Femur (tissue), 1 donor: ENCODE measurements at regions not wholly inside any gene's neighbourhood (a gene's known extent, or its start where the extent isn't known, plus 50 kb on each side); places are given as distances from the start of the nearest gene placed in this dataset.
"Not testable (repeated sequence)": the region's sequence is repeated elsewhere in the genome, so short reads cannot be mapped to it uniquely, and the experiment has no call there.

Source experiments
- DNase-seq: peaks from one replicate; pipeline ENCODE4 v3.0.0-alpha.2; 2017

GRCh38 chr10:114708084-114708483, 50.0 kb upstream of the ABLIM1 start:
- DNase-seq, result no peak

- no peak for DNase-seq
Measured at GRCh38 chr10:114708717-114709335, 50.8 kb upstream of the ABLIM1 start.

- no peak for DNase-seq
Measured at GRCh38 chr10:114709984-114710383, 51.9 kb upstream of the ABLIM1 start.

- DNase-seq, result no peak
Measured at GRCh38 chr10:114711176-114711868, 53.2 kb upstream of the ABLIM1 start.

- DNase-seq, result no peak
Measured at GRCh38 chr10:114711869-114712250, 53.8 kb upstream of the ABLIM1 start.

- no peak for DNase-seq
Measured at GRCh38 chr10:114713525-114714090, 55.5 kb upstream of the ABLIM1 start.

- peak; percentile 69 for DNase-seq
Measured at GRCh38 chr10:114714281-114714741, 56.2 kb upstream of the ABLIM1 start.

- DNase-seq, result no peak
Measured at GRCh38 chr10:114715171-114715670, 57.1 kb upstream of the ABLIM1 start.

GRCh38 chr10:114716811-114717404, 58.8 kb upstream of the ABLIM1 start:
- DNase-seq, result no peak

GRCh38 chr10:114717881-114718280, 59.8 kb upstream of the ABLIM1 start:
- DNase-seq, result not testable (repeated sequence)

GRCh38 chr10:114718374-114718773, 60.3 kb upstream of the ABLIM1 start:
- DNase-seq, result no peak

GRCh38 chr10:114719311-114719710, 61.2 kb upstream of the ABLIM1 start:
- DNase-seq, result no peak

- not testable (repeated sequence) for DNase-seq
Measured at GRCh38 chr10:114720023-114720422, 61.9 kb upstream of the ABLIM1 start.

- DNase-seq, result no peak
Measured at GRCh38 chr10:114720685-114721278, 62.7 kb upstream of the ABLIM1 start.

GRCh38 chr10:114722136-114722535, 64.1 kb upstream of the ABLIM1 start:
- DNase-seq, result not testable (repeated sequence)

- DNase-seq, result no peak
Measured at GRCh38 chr10:114723361-114723760, 65.3 kb upstream of the ABLIM1 start.

GRCh38 chr10:114723991-114724715, 66.1 kb upstream of the ABLIM1 start:
- DNase-seq, result no peak

- DNase-seq, result no peak
Measured at GRCh38 chr10:114724716-114725106, 66.6 kb upstream of the ABLIM1 start.

- DNase-seq, result no peak
Measured at GRCh38 chr10:114726820-114727271, 68.8 kb upstream of the ABLIM1 start.

- no peak for DNase-seq
Measured at GRCh38 chr10:114728325-114728724, 70.2 kb upstream of the ABLIM1 start.

- peak; percentile 35 for DNase-seq
Measured at GRCh38 chr10:114729103-114729659, 71.1 kb upstream of the ABLIM1 start.

GRCh38 chr10:114730291-114730690, 72.2 kb upstream of the ABLIM1 start:
- no peak for DNase-seq
